ENCODE measurements at regions not wholly inside any gene's neighbourhood (a gene's known extent, or its start where the extent isn't known, plus 50 kb on each side); places are given as distances from the start of the nearest gene placed in this dataset.

DNA sequence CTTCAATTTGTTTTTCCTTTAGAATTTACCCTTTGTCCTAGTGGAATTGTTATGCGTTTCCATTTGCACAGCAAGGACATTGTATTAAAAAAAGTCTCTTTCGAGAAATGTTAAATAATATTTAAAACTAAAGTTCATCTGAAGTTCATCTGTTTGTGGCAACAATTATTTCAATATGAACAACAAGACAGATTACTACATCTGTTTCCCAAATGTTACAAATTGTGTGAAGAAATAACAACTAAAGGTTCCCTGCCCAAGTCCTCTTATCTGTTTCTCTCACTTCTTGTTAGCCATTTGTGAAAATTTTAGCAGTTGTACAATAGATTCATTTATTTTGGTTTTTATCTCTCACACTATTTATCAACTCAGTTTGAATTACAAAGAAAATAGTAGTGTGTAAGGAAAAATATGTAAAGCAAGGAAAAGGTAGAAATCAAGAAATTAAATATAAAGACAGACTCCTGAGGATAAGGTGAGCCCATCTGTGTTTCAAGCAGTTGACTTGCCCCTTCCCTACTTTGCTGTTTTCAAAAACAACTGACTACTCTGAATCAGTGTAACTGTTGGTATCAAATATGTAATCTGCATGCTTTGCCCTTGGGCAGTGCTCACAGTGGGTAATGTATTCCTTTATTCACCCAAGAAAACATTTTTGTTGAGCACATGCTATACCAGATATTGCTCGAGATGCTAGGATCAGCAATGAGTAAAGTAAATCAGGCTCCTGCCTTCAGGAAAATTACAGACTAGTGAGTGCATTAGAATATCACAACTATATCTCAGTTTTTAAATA lies 118.9 kb upstream of the PCDH7 start:
- DNase-seq (ENCODE audit: low read depth, low spot score), result no peak
- H3K4me2 ChIP-seq (ENCODE audit: insufficient read depth, low read length), result no peak overlapping the region
- H3K9ac ChIP-seq (replicated peaks; ENCODE audit: extremely low read depth, insufficient read depth, low read length), result no peak overlapping the region
- BruUV-seq (replicated peaks), result no TSS peak
- no peaks in the 10 kb centered on the region for H4K20me1 ChIP-seq (replicated peaks; ENCODE audit: control insufficient read depth, extremely low read depth, insufficient read depth, low read length)
- no peak overlapping the region for H3K27ac ChIP-seq (ENCODE audit: insufficient read depth, low read depth, low read length)
- no peaks in the 10 kb centered on the region for H3K9me3 ChIP-seq (replicated peaks; ENCODE audit: control insufficient read depth, insufficient read depth, low read length)
- dilution Hi-C loops (cut with MboI; ENCODE audit: extremely low pct_ligation_motif_present, low sequenced_read_pairs) (no loop called here), intact Hi-C loops (cut with micrococcal nuclease) (no loop called here)
- POLR2A ChIA-PET, result no interaction called here
- no peaks in the 10 kb centered on the region for H3K36me3 ChIP-seq (ENCODE audit: control insufficient read depth in 2 of 2, extremely low read depth in 1 of 2, insufficient read depth in 2 of 2, low read length in 2 of 2)
- no peak for FAIRE-seq
- no peak overlapping the region for H3K4me3 ChIP-seq (replicated peaks in 1 of 3; ENCODE audit: insufficient read depth in 1 of 3, low read depth in 1 of 3, low read length in 3 of 3)
- H3K79me2 ChIP-seq (ENCODE audit: control insufficient read depth, insufficient read depth, low read length), result no peaks in the 10 kb centered on the region
- no peaks in the 10 kb centered on the region for H3K27me3 ChIP-seq (ENCODE audit: control insufficient read depth in 2 of 2, insufficient read depth in 2 of 2, low read length in 2 of 2)
- TF ChIP-seq FOS (IDR thresholded peaks at IDR 0.05; ENCODE audit: borderline replicate concordance, insufficient read depth, low read length), result no peak
- no peak for TF ChIP-seq POLR2AphosphoS5 (IDR thresholded peaks at IDR 0.05; ENCODE audit: insufficient read depth, low read depth, low read length)
- TF ChIP-seq POLR2A (IDR thresholded peaks at IDR 0.05; ENCODE audit: low read depth, low read length), result no peak
- no peak for TF ChIP-seq EZH2 (IDR thresholded peaks at IDR 0.05; ENCODE audit: borderline replicate concordance, low read depth, low read length, severe bottlenecking)
- no peak for TF ChIP-seq MYC (IDR thresholded peaks at IDR 0.05; ENCODE audit: low read depth, low read length)
- no peak for TF ChIP-seq GATA2 (IDR thresholded peaks at IDR 0.05; ENCODE audit: insufficient read depth, insufficient read length, low read depth, low read length)
- TF ChIP-seq, protein P1, sequence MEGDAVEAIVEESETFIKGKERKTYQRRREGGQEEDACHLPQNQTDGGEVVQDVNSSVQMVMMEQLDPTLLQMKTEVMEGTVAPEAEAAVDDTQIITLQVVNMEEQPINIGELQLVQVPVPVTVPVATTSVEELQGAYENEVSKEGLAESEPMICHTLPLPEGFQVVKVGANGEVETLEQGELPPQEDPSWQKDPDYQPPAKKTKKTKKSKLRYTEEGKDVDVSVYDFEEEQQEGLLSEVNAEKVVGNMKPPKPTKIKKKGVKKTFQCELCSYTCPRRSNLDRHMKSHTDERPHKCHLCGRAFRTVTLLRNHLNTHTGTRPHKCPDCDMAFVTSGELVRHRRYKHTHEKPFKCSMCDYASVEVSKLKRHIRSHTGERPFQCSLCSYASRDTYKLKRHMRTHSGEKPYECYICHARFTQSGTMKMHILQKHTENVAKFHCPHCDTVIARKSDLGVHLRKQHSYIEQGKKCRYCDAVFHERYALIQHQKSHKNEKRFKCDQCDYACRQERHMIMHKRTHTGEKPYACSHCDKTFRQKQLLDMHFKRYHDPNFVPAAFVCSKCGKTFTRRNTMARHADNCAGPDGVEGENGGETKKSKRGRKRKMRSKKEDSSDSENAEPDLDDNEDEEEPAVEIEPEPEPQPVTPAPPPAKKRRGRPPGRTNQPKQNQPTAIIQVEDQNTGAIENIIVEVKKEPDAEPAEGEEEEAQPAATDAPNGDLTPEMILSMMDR (IDR thresholded peaks at IDR 0.05; ENCODE audit: extremely low read depth in 1 of 2, insufficient read depth in 1 of 2, low read depth in 1 of 2, low read length in 2 of 2), result no peak
- no peak for TF ChIP-seq JUN (IDR thresholded peaks at IDR 0.05; ENCODE audit: borderline replicate concordance, insufficient read depth, insufficient read length, low read depth)
- TF ChIP-seq, protein P2, sequence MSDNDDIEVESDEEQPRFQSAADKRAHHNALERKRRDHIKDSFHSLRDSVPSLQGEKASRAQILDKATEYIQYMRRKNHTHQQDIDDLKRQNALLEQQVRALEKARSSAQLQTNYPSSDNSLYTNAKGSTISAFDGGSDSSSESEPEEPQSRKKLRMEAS (IDR thresholded peaks at IDR 0.05; ENCODE audit: insufficient read depth, insufficient read length), result no peak
- no peak overlapping the region for H2AFZ ChIP-seq (ENCODE audit: low read depth, low read length)
- CTCF ChIA-PET, result no interaction called here
- no peaks in the 10 kb centered on the region for H3K4me1 ChIP-seq (ENCODE audit: control insufficient read depth, extremely low read depth, insufficient read depth, low read length)
- no peaks in the 10 kb centered on the region for H3K9me1 ChIP-seq (replicated peaks; ENCODE audit: control insufficient read depth, extremely low read depth, insufficient read depth, low read length)

Measured in endothelial cell of umbilical vein (primary cell).